Spleen (tissue), 11 donors: ENCODE measurements at regions not wholly inside any gene's neighbourhood (a gene's known extent, or its start where the extent isn't known, plus 50 kb on each side); places are given as distances from the start of the nearest gene placed in this dataset.

ENCODE experiments used
- DNase-seq: peaks from one replicate; pipeline ENCODE4 v3.0.0-alpha.2; 2020
- H3K27ac ChIP-seq, 8 donors: fragments of 200-600 bp; sonication (generic) in 7 of 8; 1 replicate in 4 of 8; 2 replicates in 4 of 8; pipeline versions ENCODE4 v1.5.0 to v1.8.0; 2016 to 2021; ENCODE audit warnings: inconsistent platforms in 4 of 8, mild to moderate bottlenecking in 4 of 8, moderate library complexity in 1 of 8
- H3K27me3 ChIP-seq, 7 donors: fragments of 200-600 bp; sonication (generic) in 6 of 7; replicated peaks in 1 of 7; 1 replicate in 4 of 7; 2 replicates in 3 of 7; pipeline versions ENCODE4 v1.5.0 to v1.8.0; 2016 to 2021; ENCODE audit warnings: inconsistent platforms in 3 of 7, mild to moderate bottlenecking in 1 of 7
- H3K36me3 ChIP-seq, 6 donors: fragments of 200-600 bp; sonication (generic) in 5 of 6; 1 replicate in 4 of 6; 2 replicates in 2 of 6; pipeline versions ENCODE4 v1.5.0 to v1.8.0; 2016 to 2021; ENCODE audit warnings: inconsistent platforms in 2 of 6
- H3K4me1 ChIP-seq, 6 donors: fragments of 200-600 bp; sonication (generic) in 5 of 6; 1 replicate in 3 of 6; 2 replicates in 3 of 6; pipeline versions ENCODE4 v1.5.0 to v1.8.0; 2016 to 2021; ENCODE audit warnings: inconsistent platforms in 3 of 6
- H3K4me3 ChIP-seq, 8 donors: fragments of 200-600 bp; sonication (generic) in 7 of 8; 1 replicate in 4 of 8; 2 replicates in 4 of 8; pipeline versions ENCODE4 v1.5.0 to v1.8.0; 2016 to 2021; ENCODE audit warnings: inconsistent platforms in 4 of 8, mild to moderate bottlenecking in 4 of 8, moderate library complexity in 2 of 8
- H3K9me3 ChIP-seq, 8 donors: fragments of 200-600 bp; sonication (generic) in 7 of 8; 1 replicate in 4 of 8; 2 replicates in 4 of 8; pipeline versions ENCODE4 v1.5.0 to v1.8.0; 2016 to 2021; ENCODE audit warnings: inconsistent platforms in 4 of 8
- POLR2A ChIP-seq, 3 donors: fragments of 450-650 bp; IDR thresholded peaks; one replicate each; pipeline ENCODE4 v1.5.1; 2017; ENCODE audit warnings: antibody characterized with exemption in 3 of 3, mild to moderate bottlenecking in 1 of 3
- POLR2AphosphoS5 ChIP-seq, 3 donors: sonication (generic); formaldehyde crosslinking; IDR thresholded peaks; one replicate each; pipeline ENCODE4 v1.5.1; 2017; ENCODE audit warnings: antibody characterized with exemption in 3 of 3
- WGBS, 5 donors: extraction: QIAGEN DNeasy Blood & Tissue Kit in 3 of 5; methylation state at CpG; one replicate each; pipeline versions ENCODE4 v1.1.5 to v1.1.7; 2013 to 2018; 5-methylcytosine and 5-hydroxymethylcytosine counted together
- intact Hi-C: fragments of 100-400 bp; cut with DNase I; formaldehyde crosslinking; loops from one replicate; pipeline ENCODE4 v1.15.0; 2023; ENCODE audit warnings: low total_unique reads
- TF ChIP-seq, protein P1 (sequence below), 11 experiments: fragments of 200-600 bp in 7 of 11; fragments of 450-650 bp in 4 of 11; sonication (generic) in 4 of 11; IDR thresholded peaks in 8 of 11; conservative IDR thresholded peaks in 3 of 11; 1 replicate in 7 of 11; 2 replicates in 4 of 11; pipeline versions ENCODE4 v1.4.0 to v1.8.0; 2016 to 2021; ENCODE audit warnings: antibody characterized with exemption in 11 of 11, inconsistent platforms in 4 of 11, mild to moderate bottlenecking in 1 of 11
- donor health status: healthy with polysubstance abuse.
- donor health status: DM: no; HTN: no; CAD: no; lungs with moderate emphysema.
- donor health status: DM: no; HTN: no; CAD: no.
- donor health status: Bipolar disorder and iron deficiency.
- donor health status: healthy.
- donor health status: DM: no; HTN: no; CAD: no.
- donor health status: DM: yes; HTN: yes; CAD: no.

DNA sequence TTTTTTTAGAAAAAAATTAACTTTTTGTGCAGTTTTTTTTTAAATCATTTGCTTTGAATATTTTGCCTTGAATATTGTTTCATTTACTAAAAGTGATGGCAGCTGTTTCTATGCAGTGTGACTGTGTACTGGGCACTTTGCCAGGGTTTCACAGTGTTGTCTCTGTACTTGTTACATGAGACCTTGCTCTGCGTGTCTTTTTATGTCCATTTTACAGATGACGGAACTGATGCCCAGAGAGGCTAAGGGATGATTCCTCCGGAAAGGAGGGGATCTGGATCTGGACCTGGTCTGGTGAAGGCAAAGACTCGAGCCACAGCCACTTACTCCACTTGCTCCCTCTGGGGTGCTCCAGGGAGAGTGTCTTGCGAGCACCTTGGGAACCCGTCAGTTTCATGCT is 124.8 kb upstream of the PTCH1 start:
- Histone ChIP-seq H3K4me3 (no peak overlapping the region), H3K27ac (no peak overlapping the region), H3K36me3 (no peaks in the 10 kb centered on the region), H3K27me3 (peaks cover 0 to 6% (median 0%) of the 10 kb centered on the region in 7 donors), H3K4me1 (no peaks in the 10 kb centered on the region), H3K9me3 (peaks cover 0 to 21% (median 3%) of the 10 kb centered on the region in 8 donors)
- TF ChIP-seq POLR2AphosphoS5 (IDR thresholded peaks at IDR 0.05) (no peak), POLR2A (IDR thresholded peaks at IDR 0.05) (no peak)
- TF ChIP-seq, protein P1, sequence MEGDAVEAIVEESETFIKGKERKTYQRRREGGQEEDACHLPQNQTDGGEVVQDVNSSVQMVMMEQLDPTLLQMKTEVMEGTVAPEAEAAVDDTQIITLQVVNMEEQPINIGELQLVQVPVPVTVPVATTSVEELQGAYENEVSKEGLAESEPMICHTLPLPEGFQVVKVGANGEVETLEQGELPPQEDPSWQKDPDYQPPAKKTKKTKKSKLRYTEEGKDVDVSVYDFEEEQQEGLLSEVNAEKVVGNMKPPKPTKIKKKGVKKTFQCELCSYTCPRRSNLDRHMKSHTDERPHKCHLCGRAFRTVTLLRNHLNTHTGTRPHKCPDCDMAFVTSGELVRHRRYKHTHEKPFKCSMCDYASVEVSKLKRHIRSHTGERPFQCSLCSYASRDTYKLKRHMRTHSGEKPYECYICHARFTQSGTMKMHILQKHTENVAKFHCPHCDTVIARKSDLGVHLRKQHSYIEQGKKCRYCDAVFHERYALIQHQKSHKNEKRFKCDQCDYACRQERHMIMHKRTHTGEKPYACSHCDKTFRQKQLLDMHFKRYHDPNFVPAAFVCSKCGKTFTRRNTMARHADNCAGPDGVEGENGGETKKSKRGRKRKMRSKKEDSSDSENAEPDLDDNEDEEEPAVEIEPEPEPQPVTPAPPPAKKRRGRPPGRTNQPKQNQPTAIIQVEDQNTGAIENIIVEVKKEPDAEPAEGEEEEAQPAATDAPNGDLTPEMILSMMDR (IDR thresholded peaks at IDR 0.05 in 8 of 11, conservative IDR thresholded peaks at IDR 0.05 in 3 of 11), result no peak
- WGBS, 5 donors, result 80 to 90% (median 90%) methylated on average over 6 of the region's 6 CpGs
- no peak for DNase-seq
- intact Hi-C loops, result no loop called here

DNA sequence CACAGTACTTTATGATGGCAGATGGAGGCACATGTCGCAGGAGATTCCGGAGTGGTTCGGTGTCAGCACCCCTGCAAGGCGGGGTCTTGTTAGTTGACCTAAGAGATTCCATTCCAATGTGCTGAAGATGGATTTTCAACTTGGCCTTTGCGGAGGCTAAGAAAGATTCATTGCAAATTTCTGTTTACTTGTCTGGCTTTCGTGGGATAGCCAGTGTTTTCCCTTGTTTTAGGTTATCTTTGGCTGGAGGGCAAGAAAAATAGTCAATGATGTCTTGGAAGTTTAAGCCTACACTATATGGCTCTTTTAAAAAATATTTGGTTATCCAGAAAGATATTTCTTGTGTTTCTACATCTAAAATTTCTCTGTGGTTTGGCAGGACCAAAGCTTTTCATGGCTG is 123.6 kb upstream of the PTCH1 start:
- Histone ChIP-seq H3K4me3 (no peak overlapping the region), H3K4me1 (no peaks in the 10 kb centered on the region), H3K27ac (no peak overlapping the region), H3K27me3 (peaks cover 0 to 6% (median 0%) of the 10 kb centered on the region in 7 donors), H3K36me3 (no peaks in the 10 kb centered on the region), H3K9me3 (peaks cover 0 to 18% (median 1%) of the 10 kb centered on the region in 8 donors)
- intact Hi-C loops, result no loop called here
- 90 to 96% (median 91%) methylated on average over 6 of the region's 6 CpGs for WGBS, 5 donors
- TF ChIP-seq POLR2AphosphoS5 (IDR thresholded peaks at IDR 0.05), result no peak
- TF ChIP-seq POLR2A (IDR thresholded peaks at IDR 0.05), result no peak
- TF ChIP-seq, protein P1 (IDR thresholded peaks at IDR 0.05 in 8 of 11, conservative IDR thresholded peaks at IDR 0.05 in 3 of 11), result no peak
- no peak for DNase-seq

- Histone ChIP-seq H3K9me3 (peaks cover 0 to 11% (median 0%) of the 10 kb centered on the region in 8 donors), H3K4me3 (no peak overlapping the region), H3K4me1 (no peaks in the 10 kb centered on the region), H3K27me3 (peaks cover 0 to 6% (median 0%) of the 10 kb centered on the region in 7 donors), H3K36me3 (no peaks in the 10 kb centered on the region), H3K27ac (no peak overlapping the region)
- intact Hi-C loops, result no loop called here
- TF ChIP-seq POLR2AphosphoS5 (IDR thresholded peaks at IDR 0.05) (no peak), POLR2A (IDR thresholded peaks at IDR 0.05) (no peak)
- TF ChIP-seq, protein P1 (IDR thresholded peaks at IDR 0.05 in 8 of 11, conservative IDR thresholded peaks at IDR 0.05 in 3 of 11), result no peak
- 83 to 93% (median 89%) methylated on average over 4 of the region's 4 CpGs for WGBS, 5 donors
- no peak for DNase-seq
These were observed 119.4 kb upstream of the PTCH1 start for GRCh38 chr9:95635986-95636671.

DNA sequence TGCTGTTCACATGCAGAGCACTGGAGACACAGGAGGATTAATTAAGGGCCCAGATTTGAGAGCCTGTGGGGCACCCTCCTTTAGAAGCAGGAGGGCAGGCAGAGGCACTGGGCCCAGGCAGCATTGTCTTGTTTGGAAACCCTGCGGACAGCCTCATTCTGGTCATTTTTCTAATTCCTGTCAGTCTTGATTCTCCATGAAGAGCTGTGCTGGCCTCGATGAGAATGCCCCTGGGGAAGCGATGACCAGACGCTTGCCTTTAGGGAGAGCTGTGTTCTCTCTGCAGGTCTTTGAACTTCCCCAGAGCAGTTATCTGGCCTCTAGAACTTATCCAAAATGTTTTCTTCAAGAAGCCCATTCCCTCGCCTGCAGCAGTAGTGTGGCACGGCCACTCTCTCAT is 117.8 kb upstream of the PTCH1 start:
- Histone ChIP-seq H3K4me3 (no peak overlapping the region), H3K27me3 (peaks cover 0 to 6% (median 0%) of the 10 kb centered on the region in 7 donors), H3K27ac (no peak overlapping the region), H3K9me3 (peaks cover 0 to 11% (median 0%) of the 10 kb centered on the region in 8 donors), H3K36me3 (no peaks in the 10 kb centered on the region), H3K4me1 (no peaks in the 10 kb centered on the region)
- TF ChIP-seq, protein P1 (IDR thresholded peaks at IDR 0.05 in 8 of 11, conservative IDR thresholded peaks at IDR 0.05 in 3 of 11), result no peak
- no peak for TF ChIP-seq POLR2A (IDR thresholded peaks at IDR 0.05)
- no peak for TF ChIP-seq POLR2AphosphoS5 (IDR thresholded peaks at IDR 0.05)
- intact Hi-C loops, result no loop called here
- WGBS, 5 donors, result 80 to 93% (median 89%) methylated on average over 6 of the region's 6 CpGs
- DNase-seq, result peak; percentile 44
